Nucleus accumbens (tissue), 56 donors: ENCODE measurements at regions not wholly inside any gene's neighbourhood (a gene's known extent, or its start where the extent isn't known, plus 50 kb on each side); places are given as distances from the start of the nearest gene placed in this dataset.

ENCODE experiments used
- DNase-seq, 56 donors: peaks; one replicate each; lab custom pipeline; 2025; lab: John Stamatoyannopoulos, UW

DNA sequence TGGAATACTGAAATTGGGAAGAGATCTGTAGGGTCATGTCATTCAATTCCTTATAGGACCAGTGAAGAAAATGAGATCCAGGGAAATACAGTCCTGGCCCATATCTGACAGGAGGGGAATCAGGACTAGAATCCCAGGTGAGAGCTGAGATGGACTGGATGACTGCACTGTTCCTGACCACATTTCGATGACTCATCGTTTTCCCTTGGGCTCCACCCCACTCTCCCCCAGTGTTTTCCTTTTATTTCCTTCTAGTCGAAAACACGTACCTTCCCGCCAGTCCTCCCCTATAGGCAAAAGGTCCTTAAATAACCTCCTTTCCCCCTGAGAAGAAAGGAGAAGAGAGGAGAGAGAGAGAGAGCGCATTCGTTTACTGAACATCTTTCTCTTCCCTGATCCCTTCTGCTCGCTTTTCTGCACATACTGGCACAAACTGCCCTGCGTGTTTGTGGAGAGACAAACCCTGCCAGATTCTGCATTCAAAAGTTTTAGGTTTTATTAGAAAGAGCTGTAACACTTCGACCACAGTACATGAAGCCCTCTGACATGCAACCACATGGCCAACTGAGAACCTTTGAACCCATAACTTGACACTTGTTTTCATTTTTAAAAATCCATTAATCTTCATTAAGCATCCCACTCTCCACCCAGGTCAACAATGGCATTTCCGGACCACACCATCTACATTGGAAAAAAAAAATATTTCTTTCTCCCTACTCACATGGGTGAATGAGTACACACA lies 565.7 kb downstream of the METTL15 start:
- DNase-seq = no peak

GRCh38 chr11:28671274-28671673 lies 563.1 kb downstream of the METTL15 start:
- DNase-seq = no peak

DNA sequence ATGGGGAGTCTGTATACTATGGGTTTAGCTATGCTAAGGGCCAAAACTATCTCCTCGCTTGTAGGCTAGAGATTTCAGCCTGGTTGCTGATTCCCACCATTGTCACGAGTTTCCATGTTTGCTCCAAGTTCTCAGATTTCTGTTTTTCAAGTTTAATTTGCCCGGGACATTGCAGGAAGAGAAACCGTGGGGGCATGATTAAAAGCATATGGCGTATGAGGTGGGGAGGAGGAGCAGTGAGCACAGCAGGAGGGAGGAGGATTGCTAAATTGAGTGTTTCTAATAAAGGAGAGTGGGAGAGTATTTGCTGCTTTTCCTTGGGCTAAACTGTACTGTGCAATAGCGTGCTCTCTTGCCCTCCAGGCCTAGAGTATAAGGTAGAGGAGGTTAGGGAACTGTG lies 558.4 kb downstream of the METTL15 start:
- DNase-seq = no peak

GRCh38 chr11:28659716-28660348 lies 551.6 kb downstream of the METTL15 start:
- DNase-seq = no peak

DNA sequence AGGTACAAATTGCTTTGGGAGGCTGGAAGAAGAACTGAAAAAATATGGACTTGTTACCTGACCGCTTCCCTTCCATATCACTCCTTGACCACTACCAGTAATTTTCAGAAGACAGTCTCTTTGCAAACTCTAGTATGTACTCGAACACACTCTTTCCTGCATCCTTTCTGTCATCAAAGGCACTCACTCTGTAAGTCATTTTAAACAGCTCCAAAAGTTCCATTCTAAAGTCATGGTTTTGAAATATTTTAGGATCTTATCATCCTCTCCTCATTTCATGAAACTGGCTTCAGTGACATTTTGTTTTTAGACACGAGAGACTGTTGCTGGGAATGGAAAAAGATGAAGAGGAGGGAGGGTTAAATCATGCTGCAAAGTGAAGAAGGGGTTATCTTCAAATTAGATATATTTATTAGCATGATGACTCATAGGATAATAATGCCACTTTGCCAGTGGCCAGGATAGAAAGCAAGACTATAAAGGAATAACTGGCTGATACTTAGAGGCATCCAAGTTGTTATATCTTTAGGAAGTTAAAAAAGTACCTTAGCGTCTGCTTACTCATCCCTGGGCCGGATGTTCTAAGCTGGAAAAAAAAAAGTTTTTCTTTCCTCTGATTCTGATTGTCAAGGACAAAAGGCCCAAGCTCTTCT lies 549.3 kb downstream of the METTL15 start:
- DNase-seq = no peak

- no peak for DNase-seq
Observed at GRCh38 chr11:28654191-28654590, 546.0 kb downstream of the METTL15 start.

DNA sequence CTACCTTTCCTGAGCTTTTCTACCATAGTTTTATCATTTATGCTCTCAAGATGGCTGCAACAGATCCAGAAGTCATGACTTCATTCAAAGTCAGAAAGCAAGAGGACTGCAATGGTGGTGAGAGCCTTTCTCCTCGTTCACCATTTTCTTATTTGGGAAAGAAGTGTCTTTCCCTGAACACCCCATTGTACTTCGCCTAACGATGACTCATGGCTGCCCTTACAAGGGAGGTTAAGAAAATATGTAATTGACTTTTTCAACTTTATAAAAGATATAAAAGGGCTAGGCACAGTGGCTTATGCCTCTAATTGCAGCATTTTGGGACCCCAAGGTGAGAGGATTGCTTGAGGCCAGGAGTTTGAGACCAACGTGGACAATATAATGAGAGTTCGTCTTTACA lies 541.7 kb downstream of the METTL15 start:
- no peak for DNase-seq

DNA sequence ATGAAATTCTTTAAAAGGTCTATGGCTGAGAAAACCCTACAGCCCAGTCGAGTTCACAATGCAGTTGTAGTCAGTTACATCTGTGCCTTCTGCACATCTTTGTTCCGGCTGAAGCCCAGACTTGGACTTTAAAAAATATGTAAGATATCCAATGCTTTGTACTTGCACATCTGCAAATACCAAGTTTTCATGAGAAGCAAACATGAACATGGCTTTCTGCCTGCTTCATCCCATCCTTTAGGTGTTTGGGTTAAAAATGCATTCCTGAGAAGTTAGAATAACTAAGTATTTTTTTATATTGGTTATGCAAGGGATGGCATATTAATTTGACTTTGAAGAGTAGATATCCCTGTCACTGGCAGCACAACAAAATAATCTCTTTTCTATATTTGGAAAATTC lies 528.4 kb downstream of the METTL15 start:
- DNase-seq = no peak

GRCh38 chr11:28636033-28636432 lies 527.8 kb downstream of the METTL15 start:
- no peak for DNase-seq

GRCh38 chr11:28632338-28632737 lies 524.1 kb downstream of the METTL15 start:
- DNase-seq = no peak

GRCh38 chr11:28631148-28631547 lies 523.0 kb downstream of the METTL15 start:
- DNase-seq = no peak

DNA sequence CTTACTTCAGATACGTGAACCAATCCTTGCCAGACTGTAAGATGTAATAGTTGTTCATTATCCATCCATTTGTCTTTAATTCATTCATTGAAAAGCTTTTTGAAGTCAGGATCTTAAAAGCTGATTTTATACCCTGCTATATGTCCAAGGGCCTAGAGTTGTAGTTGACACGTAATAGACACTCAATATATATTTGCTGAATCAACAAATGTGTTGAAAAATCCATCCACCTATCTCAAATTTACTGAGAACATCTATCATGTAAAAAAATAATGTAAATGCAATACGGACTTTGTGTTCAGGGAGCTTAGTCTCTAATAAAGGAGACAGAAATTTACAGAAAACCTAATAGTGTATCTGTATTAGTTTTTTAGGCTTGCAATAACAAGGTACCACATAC lies 521.0 kb downstream of the METTL15 start:
- DNase-seq = no peak

DNA sequence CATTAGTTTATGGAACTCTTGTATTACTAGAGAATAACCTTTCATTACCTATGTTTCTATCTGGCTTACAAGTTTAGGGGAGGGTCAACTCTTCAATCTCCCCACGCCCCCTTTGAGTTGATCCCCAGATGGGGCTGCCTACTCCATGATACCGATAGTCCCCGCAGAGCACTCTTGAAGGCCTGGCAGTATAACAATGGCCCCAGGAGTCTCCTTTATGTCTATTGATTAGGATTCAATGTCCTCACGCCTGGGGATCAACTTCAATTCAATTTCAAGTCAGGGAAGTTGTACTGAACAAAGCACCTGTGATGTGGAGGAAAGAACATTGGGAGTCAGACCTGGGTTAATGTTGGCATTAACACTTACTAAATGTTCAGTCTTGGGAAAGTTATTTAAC lies 520.2 kb downstream of the METTL15 start:
- DNase-seq = no peak

- no peak for DNase-seq
Observed at GRCh38 chr11:28627690-28628255, 519.6 kb downstream of the METTL15 start.

- no peak for DNase-seq
Observed at GRCh38 chr11:28625532-28625931, 517.3 kb downstream of the METTL15 start.

DNA sequence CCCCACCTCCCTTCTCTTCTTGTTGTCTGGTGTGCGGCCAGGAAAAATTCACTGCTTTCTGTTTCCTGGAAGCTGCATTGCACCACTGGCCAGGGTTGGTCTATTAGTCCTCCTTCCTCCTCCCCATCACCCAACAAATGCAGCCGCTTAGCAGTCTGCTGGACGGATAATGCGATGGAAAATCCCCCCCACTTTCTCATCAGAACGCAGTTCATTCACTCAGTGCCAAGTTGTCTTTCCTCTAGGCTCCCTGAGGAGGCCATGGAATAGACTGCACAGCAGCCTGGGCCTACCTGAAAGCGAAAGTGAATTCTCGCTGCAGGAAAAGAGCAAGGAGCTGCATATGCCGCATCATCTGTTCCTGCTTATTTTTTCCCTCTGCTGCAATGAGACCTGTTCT lies 513.6 kb downstream of the METTL15 start:
- DNase-seq = no peak

DNA sequence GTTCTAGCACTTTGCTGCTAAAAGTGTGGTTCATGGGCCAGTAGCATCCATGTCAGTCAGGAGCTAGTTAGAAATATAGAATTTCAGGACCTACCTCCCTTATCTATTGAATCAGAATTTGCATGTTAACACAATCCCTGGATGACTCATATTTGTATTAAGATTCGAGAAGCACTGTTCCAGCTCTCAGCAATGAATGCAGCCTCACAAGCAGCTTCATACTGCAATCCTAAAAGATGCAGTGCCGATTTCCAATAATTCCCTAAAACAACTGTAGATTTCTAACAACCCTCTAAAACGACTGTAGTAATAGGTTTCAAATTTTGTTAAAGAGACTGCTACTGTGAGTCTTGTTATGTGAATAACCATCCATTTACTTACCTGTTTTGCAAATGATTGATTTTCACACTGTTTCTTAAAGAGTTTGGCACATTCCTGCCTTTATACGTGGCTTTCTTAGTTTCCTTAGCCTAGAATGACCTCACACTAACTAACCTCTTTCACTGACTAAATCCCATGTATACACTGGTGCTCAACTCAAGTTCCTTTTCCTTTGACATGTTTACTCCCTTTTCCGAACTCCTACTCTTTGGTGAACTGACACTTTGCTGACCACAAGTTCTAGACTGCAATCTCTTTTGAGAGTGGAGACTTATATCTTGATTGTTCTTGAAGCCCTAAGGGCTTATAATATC lies 511.8 kb downstream of the METTL15 start:
- DNase-seq = no peak

DNA sequence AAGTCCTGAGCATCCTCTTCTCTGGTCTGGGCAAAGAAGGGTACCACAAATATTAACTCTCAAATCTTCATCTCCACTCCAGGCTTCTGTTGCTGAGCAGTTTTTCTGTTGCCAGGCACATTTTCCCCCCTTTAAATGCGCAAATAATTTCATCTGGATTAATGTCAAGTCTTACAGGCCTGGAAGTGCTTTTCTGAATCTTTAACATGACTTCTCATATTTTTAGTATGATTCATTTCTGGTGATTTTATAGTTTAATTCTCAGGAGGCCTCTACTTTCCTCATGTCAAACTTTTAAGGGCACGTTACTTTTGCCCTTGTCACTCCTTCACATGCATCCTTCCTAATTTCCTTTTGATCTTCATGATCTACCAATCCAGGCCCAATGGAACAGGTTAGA lies 510.2 kb downstream of the METTL15 start:
- no peak for DNase-seq

DNA sequence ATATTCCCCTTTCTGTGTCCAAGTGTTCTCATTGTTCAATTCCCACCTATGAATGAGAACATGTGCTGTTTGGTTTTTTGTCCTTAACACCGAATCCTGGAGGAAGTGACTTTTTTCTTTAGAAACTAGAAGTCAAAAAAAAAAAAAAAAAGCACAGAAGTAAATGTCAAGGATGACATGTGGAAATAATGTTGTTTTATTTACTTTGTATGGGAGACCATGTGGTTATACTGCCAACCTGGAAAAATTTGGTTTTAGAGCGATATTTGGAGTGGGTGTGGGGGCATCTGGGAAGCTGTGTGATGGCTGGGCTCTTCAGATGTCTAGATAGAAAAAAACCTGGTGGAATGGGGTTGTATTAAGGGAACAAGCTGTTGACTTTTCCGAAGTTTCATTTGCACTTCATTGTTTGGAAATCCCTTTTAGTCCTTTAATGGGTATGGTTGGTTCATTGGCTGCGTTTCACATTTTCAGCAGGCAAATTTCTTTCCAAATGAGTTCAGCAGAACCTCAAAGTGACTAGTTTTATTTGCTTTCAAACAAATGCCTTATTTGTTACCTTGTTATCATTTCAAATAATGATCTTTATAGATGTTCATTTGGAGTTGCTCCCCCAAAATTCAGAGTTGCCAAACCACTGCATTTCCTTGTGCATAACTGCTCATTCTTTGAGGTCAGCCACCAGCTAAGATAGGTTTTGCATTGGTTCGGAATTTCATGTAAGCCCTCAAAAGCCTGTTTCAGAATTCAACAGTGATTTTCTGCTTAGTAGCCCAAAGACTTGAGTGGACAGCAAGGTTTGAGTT lies 508.2 kb downstream of the METTL15 start:
- no peak for DNase-seq

DNA sequence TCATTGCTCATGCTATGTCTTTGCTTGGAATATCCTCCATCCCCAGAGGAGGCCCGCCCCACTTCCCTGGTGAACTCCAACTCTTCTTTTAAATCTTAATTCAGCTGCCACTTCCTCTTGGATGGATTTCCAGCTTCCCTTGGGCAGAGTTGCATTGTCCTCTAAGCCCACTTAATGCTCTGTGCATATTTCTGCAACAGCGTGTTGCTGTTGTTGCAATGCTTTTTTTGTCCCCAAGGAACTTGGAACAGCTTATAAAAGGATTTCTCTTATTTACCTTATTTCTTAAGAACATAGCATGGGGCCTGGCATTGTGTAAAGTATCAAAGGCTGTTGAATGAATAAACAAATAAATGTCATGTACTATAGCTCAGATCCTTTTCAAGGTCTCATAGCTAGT lies 507.4 kb downstream of the METTL15 start:
- DNase-seq = no peak
